ENCODE measurements at regions not wholly inside any gene's neighbourhood (a gene's known extent, or its start where the extent isn't known, plus 50 kb on each side); places are given as distances from the start of the nearest gene placed in this dataset.

GRCh38 chr3:66785191-66785909 is 212.8 kb upstream of the KBTBD8 start:
- no peaks in the 10 kb centered on the region for H3K9me3 ChIP-seq (ENCODE audit: low read length)
- no peak for ATAC-seq
- ChIA-PET POLR2A (ENCODE audit: unreplicated experiment) (no interaction called here), CTCF (no interaction called here)
- no peak for DNase-seq
- H3K79me2 ChIP-seq (ENCODE audit: low read length) = no peaks in the 10 kb centered on the region
- no peaks in the 10 kb centered on the region for H3K27me3 ChIP-seq (ENCODE audit: low read length)
- H3K9ac ChIP-seq (ENCODE audit: low read length) = no peak overlapping the region
- H3K36me3 ChIP-seq (ENCODE audit: low read depth, low read length) = no peaks in the 10 kb centered on the region
- H3K27ac ChIP-seq (ENCODE audit: low read length) = no peak overlapping the region
- no peaks in the 10 kb centered on the region for H4K20me1 ChIP-seq (ENCODE audit: low read length)
- H2AFZ ChIP-seq (ENCODE audit: low read length) = no peak overlapping the region
- H3K4me1 ChIP-seq (ENCODE audit: insufficient read depth, low read length) = no peaks in the 10 kb centered on the region
- TF ChIP-seq EZH2phosphoT487 (IDR thresholded peaks at IDR 0.05; ENCODE audit: borderline replicate concordance, low read length) (no peak), CTCF (conservative IDR thresholded peaks at IDR 0.05; ENCODE audit: low read depth, low read length) (no peak), EZH2 (IDR thresholded peaks at IDR 0.05; ENCODE audit: low read length, unreplicated experiment) (no peak)
- no peaks in the 10 kb centered on the region for H3F3A ChIP-seq (ENCODE audit: low read length, unreplicated experiment)
- no peak overlapping the region for H3K4me3 ChIP-seq (ENCODE audit: low read length)
- no peaks in the 10 kb centered on the region for H3K9me2 ChIP-seq (replicated peaks; ENCODE audit: low read length)
- no peak overlapping the region for H3K4me2 ChIP-seq (ENCODE audit: low read length)
- no TSS peak for BruUV-seq (replicated peaks)
- intact Hi-C loops (cut with micrococcal nuclease) = no loop called here

- Histone ChIP-seq H3K36me3 (ENCODE audit: low read depth, low read length) (no peaks in the 10 kb centered on the region), H2AFZ (ENCODE audit: low read length) (no peak overlapping the region), H4K20me1 (ENCODE audit: low read length) (no peaks in the 10 kb centered on the region), H3K27ac (ENCODE audit: low read length) (no peak overlapping the region), H3K9me3 (ENCODE audit: low read length) (no peaks in the 10 kb centered on the region), H3K4me1 (ENCODE audit: insufficient read depth, low read length) (no peaks in the 10 kb centered on the region), H3K27me3 (ENCODE audit: low read length) (no peaks in the 10 kb centered on the region), H3K9ac (ENCODE audit: low read length) (no peak overlapping the region), H3F3A (ENCODE audit: low read length, unreplicated experiment) (no peaks in the 10 kb centered on the region), H3K4me2 (ENCODE audit: low read length) (no peak overlapping the region), H3K4me3 (ENCODE audit: low read length) (no peak overlapping the region), H3K9me2 (replicated peaks; ENCODE audit: low read length) (no peaks in the 10 kb centered on the region), H3K79me2 (ENCODE audit: low read length) (no peaks in the 10 kb centered on the region)
- DNase-seq = no peak
- POLR2A ChIA-PET (ENCODE audit: unreplicated experiment) = no interaction called here
- CTCF ChIA-PET = no interaction called here
- intact Hi-C loops (cut with micrococcal nuclease) = no loop called here
- no peak for ATAC-seq
- TF ChIP-seq EZH2 (IDR thresholded peaks at IDR 0.05; ENCODE audit: low read length, unreplicated experiment) (no peak), EZH2phosphoT487 (IDR thresholded peaks at IDR 0.05; ENCODE audit: borderline replicate concordance, low read length) (no peak), CTCF (conservative IDR thresholded peaks at IDR 0.05; ENCODE audit: low read depth, low read length) (no peak)
- no TSS peak for BruUV-seq (replicated peaks)
Measured at GRCh38 chr3:66789580-66790237, 208.4 kb upstream of the KBTBD8 start.

GRCh38 chr3:66792086-66792485 is 206.0 kb upstream of the KBTBD8 start:
- H3K27me3 ChIP-seq (ENCODE audit: low read length) = no peaks in the 10 kb centered on the region
- H3K4me2 ChIP-seq (ENCODE audit: low read length) = no peak overlapping the region
- H3K9me3 ChIP-seq (ENCODE audit: low read length) = no peaks in the 10 kb centered on the region
- no peak overlapping the region for H3K9ac ChIP-seq (ENCODE audit: low read length)
- intact Hi-C loops (cut with micrococcal nuclease) = no loop called here
- ATAC-seq = no peak
- no peaks in the 10 kb centered on the region for H3K79me2 ChIP-seq (ENCODE audit: low read length)
- ChIA-PET POLR2A (ENCODE audit: unreplicated experiment) (no interaction called here), CTCF (no interaction called here)
- no peak overlapping the region for H2AFZ ChIP-seq (ENCODE audit: low read length)
- no peak overlapping the region for H3K27ac ChIP-seq (ENCODE audit: low read length)
- no peak for DNase-seq
- H3K4me1 ChIP-seq (ENCODE audit: insufficient read depth, low read length) = no peaks in the 10 kb centered on the region
- TF ChIP-seq CTCF (conservative IDR thresholded peaks at IDR 0.05; ENCODE audit: low read depth, low read length) = no peak
- no peak for TF ChIP-seq EZH2phosphoT487 (IDR thresholded peaks at IDR 0.05; ENCODE audit: borderline replicate concordance, low read length)
- no peaks in the 10 kb centered on the region for H3K9me2 ChIP-seq (replicated peaks; ENCODE audit: low read length)
- no peaks in the 10 kb centered on the region for H4K20me1 ChIP-seq (ENCODE audit: low read length)
- no peaks in the 10 kb centered on the region for H3F3A ChIP-seq (ENCODE audit: low read length, unreplicated experiment)
- no TSS peak for BruUV-seq (replicated peaks)
- no peaks in the 10 kb centered on the region for H3K36me3 ChIP-seq (ENCODE audit: low read depth, low read length)
- no peak overlapping the region for H3K4me3 ChIP-seq (ENCODE audit: low read length)
